HEK293T (cell line): ENCODE measurements at regions not wholly inside any gene's neighbourhood (a gene's known extent, or its start where the extent isn't known, plus 50 kb on each side); places are given as distances from the start of the nearest gene placed in this dataset.

ENCODE experiments used
- ARNT ChIP-seq: fragments of 450-650 bp; IDR thresholded peaks from 2 replicates; pipeline ENCODE4 v1.6.1; 2017; ENCODE audit warnings: mild to moderate bottlenecking
- BHLHE40 ChIP-seq: fragments of 450-650 bp; IDR thresholded peaks from 2 replicates; pipeline ENCODE4 v1.6.1; 2016; ENCODE audit warnings: mild to moderate bottlenecking, moderate library complexity, borderline replicate concordance
- CTBP1 ChIP-seq: fragments of 450-650 bp; IDR thresholded peaks from 2 replicates; pipeline ENCODE4 v1.6.1; 2016; ENCODE audit warnings: borderline replicate concordance
- ELF4 ChIP-seq: fragments of 450-650 bp; IDR thresholded peaks from 2 replicates; pipeline ENCODE4 v1.6.1; 2017; ENCODE audit warnings: antibody characterized with exemption
- FOXA1 ChIP-seq: fragments of 450-650 bp; IDR thresholded peaks from 2 replicates; pipeline ENCODE4 v1.6.1; 2016; ENCODE audit warnings: mild to moderate bottlenecking
- FOXK2 ChIP-seq: fragments of 450-650 bp; IDR thresholded peaks from 2 replicates; pipeline ENCODE4 v1.6.1; 2016; ENCODE audit warnings: mild to moderate bottlenecking
- FOXM1 ChIP-seq: fragments of 450-650 bp; IDR thresholded peaks from 2 replicates; pipeline ENCODE4 v1.6.1; 2017; ENCODE audit warnings: mild to moderate bottlenecking, borderline replicate concordance
- HDGF ChIP-seq: fragments of 450-650 bp; IDR thresholded peaks from 2 replicates; pipeline ENCODE4 v1.6.1; 2017; ENCODE audit warnings: antibody characterized with exemption, borderline replicate concordance
- NFRKB ChIP-seq: fragments of 450-650 bp; IDR thresholded peaks from 2 replicates; pipeline ENCODE4 v1.6.1; 2016; ENCODE audit warnings: mild to moderate bottlenecking, moderate library complexity
- SP1 ChIP-seq: fragments of 450-650 bp; IDR thresholded peaks from 2 replicates; pipeline ENCODE4 v1.6.1; 2017
- SUZ12 ChIP-seq: fragments of 450-650 bp; IDR thresholded peaks from 2 replicates; pipeline ENCODE4 v1.6.1; 2016; ENCODE audit warnings: mild to moderate bottlenecking
- TARDBP ChIP-seq: fragments of 450-650 bp; IDR thresholded peaks from 2 replicates; pipeline ENCODE4 v1.6.1; 2016
- ZNF384 ChIP-seq: fragments of 450-650 bp; IDR thresholded peaks from 2 replicates; pipeline ENCODE4 v1.6.1; 2016
- TF ChIP-seq, protein P1 (sequence below): fragments of 450-650 bp; IDR thresholded peaks from 2 replicates; pipeline ENCODE4 v1.6.1; 2016

DNA sequence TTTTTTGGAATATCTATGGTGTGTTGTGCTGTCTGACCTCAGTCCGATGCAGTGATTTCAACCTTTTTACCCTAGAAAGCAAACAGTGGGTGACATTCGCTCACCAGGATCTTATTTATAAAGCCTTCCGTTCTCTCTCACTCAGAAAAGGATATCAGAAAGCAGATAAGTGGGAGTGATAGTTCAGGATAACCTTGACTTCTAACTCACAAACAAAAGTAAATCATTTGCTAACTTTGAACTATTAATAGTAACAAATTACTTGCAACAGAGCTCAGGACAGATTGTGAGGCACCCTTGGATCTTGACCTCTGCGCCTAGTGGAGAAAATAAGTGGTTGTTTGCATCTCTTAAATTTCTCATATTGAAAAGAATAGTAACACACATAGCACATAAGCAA, 637.1 kb upstream of the CITED2 start:
- no peak for TF ChIP-seq ELF4
- no peak for TF ChIP-seq SP1
- TF ChIP-seq FOXA1 = no peak
- TF ChIP-seq FOXM1 = no peak
- no peak for TF ChIP-seq SUZ12
- TF ChIP-seq ARNT = no peak
- no peak for TF ChIP-seq FOXK2
- TF ChIP-seq HDGF = no peak
- TF ChIP-seq TARDBP = no peak
- TF ChIP-seq, protein P1, sequence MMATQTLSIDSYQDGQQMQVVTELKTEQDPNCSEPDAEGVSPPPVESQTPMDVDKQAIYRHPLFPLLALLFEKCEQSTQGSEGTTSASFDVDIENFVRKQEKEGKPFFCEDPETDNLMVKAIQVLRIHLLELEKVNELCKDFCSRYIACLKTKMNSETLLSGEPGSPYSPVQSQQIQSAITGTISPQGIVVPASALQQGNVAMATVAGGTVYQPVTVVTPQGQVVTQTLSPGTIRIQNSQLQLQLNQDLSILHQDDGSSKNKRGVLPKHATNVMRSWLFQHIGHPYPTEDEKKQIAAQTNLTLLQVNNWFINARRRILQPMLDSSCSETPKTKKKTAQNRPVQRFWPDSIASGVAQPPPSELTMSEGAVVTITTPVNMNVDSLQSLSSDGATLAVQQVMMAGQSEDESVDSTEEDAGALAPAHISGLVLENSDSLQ = no peak
- TF ChIP-seq BHLHE40 = no peak
- no peak for TF ChIP-seq CTBP1
- no peak for TF ChIP-seq ZNF384
- TF ChIP-seq NFRKB = no peak
